NCI-H2107 (cell line): ENCODE measurements at regions not wholly inside any gene's neighbourhood (a gene's known extent, or its start where the extent isn't known, plus 50 kb on each side); places are given as distances from the start of the nearest gene placed in this dataset.

Experiments
- DNase-seq: peaks from one replicate; lab custom pipeline; 2025; lab: John Stamatoyannopoulos, UW

- DNase-seq, result no peak
Observed at GRCh38 chr16:51474414-51475091, 323.5 kb upstream of the SALL1 start.

DNA sequence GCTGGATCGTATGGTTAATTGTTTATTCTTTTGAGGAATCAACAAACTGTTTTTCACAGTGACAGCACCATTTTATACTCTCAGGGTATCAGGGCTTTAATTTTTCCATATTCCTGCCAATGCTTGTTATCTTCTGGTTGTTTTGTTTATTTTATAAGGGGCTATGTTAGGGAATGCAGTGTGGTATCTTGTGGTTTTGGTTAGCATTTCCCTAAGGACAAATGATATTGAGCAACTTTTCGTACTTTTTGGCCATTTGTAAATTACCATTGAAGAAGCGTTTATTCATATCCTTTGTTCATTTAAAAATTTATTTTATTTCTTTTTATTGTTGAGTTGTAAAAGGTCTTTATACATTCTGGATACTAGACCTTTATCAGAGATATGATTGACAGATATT lies 322.0 kb upstream of the SALL1 start:
- DNase-seq, result no peak

DNA sequence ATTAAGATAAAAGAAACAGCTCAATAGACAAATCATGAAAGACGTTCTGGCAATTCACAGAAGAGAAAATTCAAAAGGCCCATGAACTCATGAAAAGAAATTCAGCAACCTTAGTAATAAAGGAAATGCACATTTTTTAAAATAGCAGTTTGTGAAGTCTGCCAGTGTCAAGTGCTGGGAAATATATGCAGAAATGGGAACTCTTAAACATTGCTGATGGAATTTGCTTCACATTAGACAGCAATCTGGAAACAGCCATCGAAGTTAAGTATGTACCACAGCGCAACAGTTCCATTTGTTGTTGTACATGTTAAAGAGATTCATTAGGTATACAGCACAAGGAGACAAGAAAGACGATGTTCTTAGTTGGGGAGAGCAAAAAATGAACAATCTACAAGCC lies 319.4 kb upstream of the SALL1 start:
- DNase-seq, result no peak

GRCh38 chr16:51464996-51465395 lies 313.9 kb upstream of the SALL1 start:
- DNase-seq, result no peak

- no peak for DNase-seq
Observed at GRCh38 chr16:51461255-51461654, 310.2 kb upstream of the SALL1 start.

GRCh38 chr16:51458356-51459140 lies 307.5 kb upstream of the SALL1 start:
- no peak for DNase-seq

- no peak for DNase-seq
Observed at GRCh38 chr16:51457775-51458174, 306.7 kb upstream of the SALL1 start.

GRCh38 chr16:51455398-51455797 lies 304.3 kb upstream of the SALL1 start:
- DNase-seq, result no peak

- DNase-seq, result no peak
Observed at GRCh38 chr16:51453251-51453650, 302.2 kb upstream of the SALL1 start.

DNA sequence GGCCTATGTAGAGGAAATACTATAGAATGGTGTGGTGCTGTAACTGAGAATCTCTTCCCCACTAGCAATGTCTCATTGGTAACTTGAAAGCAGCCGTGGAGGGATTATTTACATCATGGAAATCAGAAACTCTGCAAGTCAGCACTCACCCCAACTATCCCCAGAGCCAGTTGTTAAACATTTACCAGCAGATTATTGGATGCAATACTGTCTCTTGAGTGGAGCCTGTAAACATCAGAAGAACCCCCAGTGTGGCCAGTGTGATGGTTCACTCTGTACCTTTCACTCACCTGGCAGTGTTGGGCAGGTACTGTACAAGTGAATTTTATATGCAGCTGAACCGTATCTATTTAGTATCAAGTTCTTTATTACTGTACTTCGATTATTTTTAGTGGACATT lies 299.8 kb upstream of the SALL1 start:
- no peak for DNase-seq

- no peak for DNase-seq
Observed at GRCh38 chr16:51450376-51450775, 299.3 kb upstream of the SALL1 start.

DNA sequence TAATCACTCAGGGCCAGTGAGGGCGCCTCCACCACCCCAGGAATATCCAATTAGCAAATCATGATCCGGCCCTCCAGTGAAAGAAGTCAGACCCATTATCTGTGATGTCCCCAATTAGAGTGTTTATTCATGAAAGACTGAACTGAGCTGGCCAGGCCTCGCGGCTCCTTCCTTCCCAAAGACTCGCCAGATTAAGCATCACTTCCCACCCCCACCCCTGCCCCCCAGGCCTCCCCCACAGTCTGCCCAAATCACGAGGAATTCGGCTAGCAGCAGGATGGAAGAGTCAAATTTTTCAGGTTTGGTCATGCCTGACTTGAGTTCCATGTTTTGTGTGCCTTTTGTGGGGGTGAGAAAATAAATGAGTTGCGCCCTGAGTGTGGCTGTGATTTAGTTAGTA lies 298.4 kb upstream of the SALL1 start:
- no peak for DNase-seq

DNA sequence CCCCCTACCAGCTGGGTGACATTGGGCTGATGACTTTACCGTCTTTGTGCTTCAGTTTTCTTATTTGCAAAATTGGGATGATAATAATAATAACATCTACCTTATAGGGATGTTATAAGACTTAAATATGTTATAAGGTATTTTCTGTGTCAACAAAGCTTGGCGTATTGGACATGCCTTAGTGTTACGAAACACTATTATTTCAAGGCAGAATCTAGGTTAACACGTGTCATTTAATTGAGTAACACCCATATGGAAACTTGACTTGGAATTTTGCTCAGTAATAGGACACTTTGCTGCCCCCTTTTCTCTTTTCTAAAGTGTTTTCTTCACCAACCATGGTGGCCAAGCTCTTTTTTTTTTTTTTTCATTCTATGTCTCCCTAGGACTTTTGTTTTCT lies 294.2 kb upstream of the SALL1 start:
- DNase-seq, result no peak

DNA sequence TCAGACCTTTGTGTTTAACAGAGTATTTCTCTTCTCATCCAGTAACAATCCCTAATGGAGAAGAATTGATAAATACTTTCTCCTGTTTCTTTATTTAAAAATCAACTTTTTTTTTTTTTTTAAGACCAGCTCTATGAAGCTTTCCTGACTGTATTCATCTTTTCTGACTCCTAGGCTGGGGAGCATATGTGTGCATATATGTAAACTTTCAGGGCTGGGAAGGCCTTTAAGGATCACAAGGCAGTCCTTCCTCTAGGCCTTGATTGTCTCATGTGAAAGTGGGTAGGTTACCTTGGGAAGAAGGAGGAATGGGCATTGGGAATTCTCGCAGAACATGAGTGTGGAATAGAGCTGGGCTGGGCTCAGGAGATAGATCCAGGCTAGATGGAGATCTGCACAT lies 292.9 kb upstream of the SALL1 start:
- DNase-seq, result no peak

- no peak for DNase-seq
Observed at GRCh38 chr16:51442141-51442870, 291.2 kb upstream of the SALL1 start.

DNA sequence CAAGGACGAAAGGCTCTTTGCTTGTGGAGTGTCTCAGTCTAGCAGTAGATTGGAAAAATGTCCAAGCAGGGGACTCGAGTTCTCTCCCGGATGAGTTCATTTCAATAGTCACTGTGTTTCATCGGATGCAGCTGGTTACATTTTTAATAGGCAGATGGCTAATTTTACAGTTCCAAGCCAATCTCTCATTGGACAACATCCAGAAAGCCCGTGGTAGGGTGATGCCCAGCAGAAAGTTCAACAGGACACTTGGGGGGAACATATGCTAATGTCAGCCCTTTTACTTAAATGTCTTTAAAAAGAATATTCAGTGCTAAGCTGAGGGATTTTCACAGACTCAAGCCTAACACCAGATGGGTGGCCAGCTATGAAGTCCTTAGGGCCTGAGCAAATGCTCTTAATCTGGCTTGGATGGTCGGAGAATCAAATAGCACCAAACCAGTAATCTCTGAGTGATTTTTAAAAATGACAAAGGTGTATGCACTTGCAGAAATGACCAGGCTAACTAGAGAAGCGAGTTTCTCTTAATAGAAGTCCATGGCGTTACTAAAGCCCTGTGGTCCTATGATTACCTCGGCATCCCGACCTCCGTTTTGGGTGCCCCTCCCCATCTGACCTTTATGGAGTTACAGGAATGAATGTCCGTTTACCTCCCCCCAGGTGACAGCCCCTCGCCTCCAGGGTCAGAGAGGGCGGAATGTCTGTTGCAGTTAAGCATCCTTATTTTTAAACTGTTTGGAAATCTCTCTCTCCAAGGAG lies 289.2 kb upstream of the SALL1 start:
- DNase-seq, result no peak

DNA sequence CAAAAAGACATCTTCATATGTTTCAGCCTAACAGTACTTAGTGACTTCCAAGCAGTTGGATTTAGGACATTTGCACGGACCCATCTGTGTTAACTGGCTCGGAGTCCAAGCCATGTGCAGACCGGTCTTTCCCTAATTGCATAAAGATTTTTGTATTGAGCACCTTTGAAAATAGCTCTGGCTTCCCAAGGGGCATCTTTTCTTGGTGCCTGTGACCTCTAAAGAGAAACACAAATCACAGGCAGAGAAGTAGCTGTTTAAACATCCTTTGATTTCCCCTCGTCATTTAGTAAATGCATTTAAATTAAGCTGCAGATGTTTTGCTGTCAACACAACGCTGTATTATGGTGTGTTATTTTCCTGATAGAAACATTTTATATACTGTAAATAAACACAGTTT lies 288.2 kb upstream of the SALL1 start:
- no peak for DNase-seq

- no peak for DNase-seq
Observed at GRCh38 chr16:51436742-51437141, 285.7 kb upstream of the SALL1 start.

GRCh38 chr16:51434567-51435198 lies 283.6 kb upstream of the SALL1 start:
- DNase-seq, result no peak

DNA sequence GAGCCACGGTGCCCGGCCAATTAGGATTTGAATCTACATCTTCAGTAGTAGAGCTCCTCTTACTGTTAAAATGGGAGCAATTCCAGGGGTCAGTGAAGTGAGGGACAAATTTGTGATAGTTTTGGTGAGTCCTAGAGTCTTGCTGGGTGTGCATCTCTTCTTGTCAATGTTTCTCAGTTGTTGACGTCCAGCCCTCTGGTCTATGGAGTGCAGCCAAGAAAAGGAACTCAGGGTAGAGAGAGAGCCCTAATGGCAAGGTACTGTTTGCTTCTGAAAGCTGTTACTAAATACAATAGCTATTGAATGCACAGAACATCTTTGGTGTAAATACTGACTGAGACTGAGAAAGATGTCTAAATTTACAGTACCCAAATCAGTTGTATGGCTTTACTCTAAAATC lies 282.5 kb upstream of the SALL1 start:
- DNase-seq, result no peak

GRCh38 chr16:51431517-51432241 lies 280.6 kb upstream of the SALL1 start:
- DNase-seq, result peak; percentile 36
